Activated CD8-positive, alpha-beta T cell treated with anti-CD3 and anti-CD28 coated beads, Interleukin-2, amount 10 ng/mL, durations not matched to agents 7 days and 5 days (primary cell): ENCODE measurements at regions not wholly inside any gene's neighbourhood (a gene's known extent, or its start where the extent isn't known, plus 50 kb on each side); places are given as distances from the start of the nearest gene placed in this dataset.
"Not testable (repeated sequence)": the region's sequence is repeated elsewhere in the genome, so short reads cannot be mapped to it uniquely, and the experiment has no call there.

Experiments used
- ATAC-seq: fragments of 150-1000 bp; cut with Tn5 transposase; one replicate; pipeline ENCODE4 v1.10.0; 2021; ENCODE audit warnings: moderate library complexity
- CTCF ChIA-PET: fragments of 350-600 bp; sonication (Branson Sonifier 250); formaldehyde crosslinking; loops from one replicate; lab custom pipeline; 2021; ENCODE audit warnings: antibody characterized with exemption; lab: Charles Lee
- POLR2A ChIA-PET: fragments of 350-600 bp; sonication (Branson Sonifier 250); formaldehyde crosslinking; loops from one replicate; lab custom pipeline; 2021; ENCODE audit warnings: antibody characterized with exemption; lab: Charles Lee
- DNase-seq: peaks from one replicate; pipeline ENCODE4 v3.0.0-alpha.2; 2020
- H3K27ac Mint-ChIP-seq: one replicate; pipeline ENCODE4 v1.8.0; 2021; ENCODE audit warnings: mild to moderate bottlenecking, mixed read lengths
- H3K27me3 Mint-ChIP-seq: one replicate; pipeline ENCODE4 v1.8.0; 2021; ENCODE audit warnings: low read depth, mixed read lengths
- H3K36me3 Mint-ChIP-seq: one replicate; pipeline ENCODE4 v1.8.0; 2021; ENCODE audit warnings: low read depth, mixed read lengths
- H3K4me1 Mint-ChIP-seq: one replicate; pipeline ENCODE4 v1.8.0; 2021; ENCODE audit warnings: low read depth, mixed read lengths
- H3K4me3 Mint-ChIP-seq: one replicate; pipeline ENCODE4 v1.8.0; 2021; ENCODE audit warnings: mild to moderate bottlenecking, mixed read lengths
- H3K9me3 Mint-ChIP-seq: one replicate; pipeline ENCODE4 v1.8.0; 2022; ENCODE audit warnings: mixed read lengths; ENCODE audit not compliant: insufficient read depth

DNA sequence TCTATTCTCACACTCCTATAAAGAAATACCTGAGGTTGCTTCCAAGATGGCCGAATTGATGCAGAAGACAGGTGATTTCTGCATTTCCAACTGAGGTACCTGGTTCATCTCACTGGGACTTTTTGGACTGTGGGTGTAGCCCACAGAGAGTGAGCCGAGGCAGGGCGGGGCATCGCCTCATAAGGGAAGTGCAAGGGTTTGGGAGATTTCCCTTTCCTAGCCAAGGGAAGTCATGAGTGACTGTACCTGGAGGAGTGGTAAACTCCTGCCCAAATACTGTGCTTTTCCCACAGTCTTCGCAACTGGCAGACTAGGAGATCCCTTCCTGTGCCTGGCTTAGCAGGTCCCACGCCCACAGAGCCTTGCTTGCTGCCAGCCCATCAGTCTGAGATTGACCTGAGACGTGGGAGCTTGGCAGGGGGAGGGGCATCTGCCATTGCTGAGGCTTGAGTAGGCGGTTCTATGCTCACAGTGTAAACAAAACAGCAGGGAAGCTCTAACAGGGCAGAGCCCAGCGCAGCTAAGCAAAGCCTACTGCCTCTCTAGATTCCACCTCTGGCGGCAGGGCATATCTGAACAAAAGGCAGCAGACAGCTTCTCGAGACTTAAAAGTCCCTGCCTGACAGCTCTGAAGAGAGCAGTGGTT lies 152.2 kb downstream of the ARL4A start:
- Mint-ChIP-seq H3K4me3 (no peak overlapping the region), H3K9me3 (no peaks in the 10 kb centered on the region)
- CTCF ChIA-PET, result no interaction called here

DNA sequence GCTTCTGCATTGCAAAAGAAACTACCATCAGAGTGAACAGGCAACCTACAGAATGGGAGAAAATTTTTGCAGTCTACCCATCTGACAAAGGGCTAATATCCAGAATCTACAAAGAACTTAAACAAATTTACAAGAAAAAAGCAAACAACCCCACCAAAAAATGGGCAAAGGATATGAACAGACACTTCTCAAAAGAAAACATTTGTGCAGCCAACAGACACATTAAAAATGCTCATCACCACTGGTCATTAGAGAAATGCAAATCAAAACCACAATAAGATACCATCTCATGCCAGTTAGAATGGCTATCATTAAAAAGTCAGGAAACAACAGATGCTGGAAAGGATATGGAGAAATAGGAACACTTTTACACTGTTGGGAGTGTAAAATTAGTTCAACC lies 157.3 kb downstream of the ARL4A start:
- H3K4me3 Mint-ChIP-seq, POLR2A ChIA-PET, DNase-seq, H3K36me3 Mint-ChIP-seq, H3K27me3 Mint-ChIP-seq, ATAC-seq, H3K4me1 Mint-ChIP-seq, H3K9me3 Mint-ChIP-seq, CTCF ChIA-PET, H3K27ac Mint-ChIP-seq: not testable (repeated sequence)

More for the DNA sequence above, 152.2 kb downstream of the ARL4A start:
- H3K36me3 Mint-ChIP-seq, result no peaks in the 10 kb centered on the region
- POLR2A ChIA-PET, result no interaction called here
- ATAC-seq, result no peak
- no peaks in the 10 kb centered on the region for H3K27me3 Mint-ChIP-seq
- no peak overlapping the region for H3K27ac Mint-ChIP-seq
- DNase-seq, result no peak
- H3K4me1 Mint-ChIP-seq, result no peaks in the 10 kb centered on the region

DNA sequence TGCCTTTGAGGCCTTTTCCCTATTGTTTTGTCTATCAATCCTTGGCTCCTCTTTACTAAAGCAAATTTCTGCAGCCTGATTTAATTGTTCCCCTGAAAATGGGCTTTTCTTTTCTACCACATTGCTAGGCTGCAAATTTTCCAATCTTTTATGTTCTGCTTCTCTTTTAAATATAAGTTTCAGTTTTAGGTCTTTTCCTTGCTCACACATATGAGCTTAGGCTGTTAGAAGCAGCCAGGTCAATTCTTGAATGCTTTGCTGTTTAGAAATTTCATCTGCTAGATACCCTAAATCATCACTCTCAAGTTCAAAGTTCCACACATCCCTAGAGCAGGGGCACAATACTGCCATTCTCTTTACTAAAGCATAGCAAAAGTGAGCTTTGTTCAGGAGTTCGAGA lies 159.6 kb downstream of the ARL4A start:
- ATAC-seq (no peak), DNase-seq (no peak)
- H3K27me3 Mint-ChIP-seq, result no peaks in the 10 kb centered on the region
- no peak overlapping the region for H3K27ac Mint-ChIP-seq
- ChIA-PET CTCF (no interaction called here), POLR2A (no interaction called here)
- H3K4me3 Mint-ChIP-seq, result no peak overlapping the region
- H3K9me3 Mint-ChIP-seq, result no peaks in the 10 kb centered on the region
- H3K36me3 Mint-ChIP-seq, result no peaks in the 10 kb centered on the region
- no peaks in the 10 kb centered on the region for H3K4me1 Mint-ChIP-seq

DNA sequence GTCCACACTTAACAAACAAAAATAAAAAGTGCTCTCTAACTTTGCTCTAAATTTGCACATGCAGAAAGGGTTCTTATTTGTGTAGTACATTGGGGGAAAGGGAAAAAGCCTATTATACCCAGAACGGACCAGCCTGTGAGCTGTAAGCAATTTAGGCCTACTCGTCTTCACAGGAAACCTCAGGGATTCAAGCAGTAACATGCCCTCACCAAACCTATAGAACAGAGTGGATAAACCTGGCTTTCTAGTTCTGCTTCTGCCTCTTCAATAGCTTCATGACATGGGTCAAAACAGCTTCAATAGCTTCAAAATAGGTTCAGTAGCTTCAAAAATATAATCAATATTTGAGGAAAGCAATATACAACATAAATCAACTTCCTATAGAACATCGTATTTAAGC lies 163.7 kb downstream of the ARL4A start:
- no peak for DNase-seq
- Mint-ChIP-seq H3K36me3 (no peaks in the 10 kb centered on the region), H3K4me1 (no peaks in the 10 kb centered on the region), H3K27me3 (no peaks in the 10 kb centered on the region), H3K4me3 (no peak overlapping the region), H3K27ac (no peak overlapping the region), H3K9me3 (no peaks in the 10 kb centered on the region)
- ChIA-PET CTCF (no interaction called here), POLR2A (no interaction called here)
- ATAC-seq, result no peak

DNA sequence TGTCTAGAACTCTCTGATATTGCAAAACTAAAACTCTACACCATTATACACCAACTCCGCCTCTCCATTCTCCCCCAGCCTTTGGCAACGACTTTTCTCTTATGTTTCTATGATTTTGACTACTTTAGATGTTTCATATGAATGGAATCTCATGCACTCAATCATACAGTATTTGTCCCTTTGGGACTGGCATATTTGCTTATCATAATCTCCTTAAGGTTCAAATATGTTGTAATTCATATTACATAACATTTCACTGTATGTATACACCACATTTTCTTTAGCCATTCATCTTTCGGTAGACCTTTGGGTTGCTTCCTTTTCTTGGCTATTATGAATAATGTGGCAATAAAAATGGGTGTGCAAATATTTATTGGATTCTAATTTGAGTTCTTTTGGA lies 164.4 kb downstream of the ARL4A start:
- Mint-ChIP-seq H3K4me3 (no peak overlapping the region), H3K36me3 (no peaks in the 10 kb centered on the region), H3K27me3 (no peaks in the 10 kb centered on the region), H3K27ac (no peak overlapping the region), H3K9me3 (no peaks in the 10 kb centered on the region), H3K4me1 (no peaks in the 10 kb centered on the region)
- ATAC-seq (no peak), DNase-seq (no peak)
- CTCF ChIA-PET, result no interaction called here
- POLR2A ChIA-PET, result no interaction called here

DNA sequence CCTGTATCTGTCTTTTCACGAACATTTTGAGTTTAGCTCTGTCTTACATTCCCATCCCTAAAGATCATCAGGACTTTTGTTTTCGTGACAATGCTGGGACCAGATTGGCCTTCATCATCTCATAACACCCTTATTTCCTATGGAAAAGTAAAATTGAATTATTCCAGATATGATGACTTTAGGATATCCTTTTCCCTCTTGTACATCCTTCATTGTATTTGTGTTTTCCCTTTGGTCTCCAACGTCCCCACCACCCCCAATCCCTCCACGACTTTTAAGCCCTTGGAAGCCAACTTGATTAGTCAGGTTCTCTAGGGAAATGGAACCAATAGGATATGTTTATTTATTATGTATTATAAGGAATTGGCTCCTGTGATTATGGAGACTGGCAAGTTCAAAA lies 167.6 kb downstream of the ARL4A start:
- DNase-seq, result no peak
- POLR2A ChIA-PET, result no interaction called here
- no peaks in the 10 kb centered on the region for H3K27me3 Mint-ChIP-seq
- no peaks in the 10 kb centered on the region for H3K9me3 Mint-ChIP-seq
- no peaks in the 10 kb centered on the region for H3K4me1 Mint-ChIP-seq
- ATAC-seq, result no peak
- CTCF ChIA-PET, result no interaction called here
- H3K4me3 Mint-ChIP-seq, result no peak overlapping the region
- H3K27ac Mint-ChIP-seq, result no peak overlapping the region
- H3K36me3 Mint-ChIP-seq, result no peaks in the 10 kb centered on the region

DNA sequence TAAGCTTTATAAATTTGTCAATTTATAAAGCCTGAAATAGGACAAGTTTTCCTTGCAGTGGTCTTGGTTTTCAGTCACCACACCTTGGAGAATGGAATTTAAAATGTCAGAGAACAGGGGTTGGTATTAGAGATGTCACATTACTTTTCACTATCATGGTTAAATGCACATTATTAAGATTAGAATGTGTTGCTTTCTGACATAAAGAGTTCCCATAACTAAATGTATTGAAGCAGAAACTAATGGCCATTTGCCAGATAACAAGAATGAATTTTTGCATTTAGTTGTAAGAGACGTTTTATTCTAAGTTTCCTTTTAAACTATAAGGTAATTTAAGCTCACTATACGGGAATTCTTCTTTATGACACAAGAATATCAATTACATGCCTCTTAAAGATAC lies 172.3 kb downstream of the ARL4A start:
- Mint-ChIP-seq H3K4me3 (no peak overlapping the region), H3K36me3 (no peaks in the 10 kb centered on the region), H3K4me1 (no peaks in the 10 kb centered on the region), H3K9me3 (no peaks in the 10 kb centered on the region), H3K27me3 (no peaks in the 10 kb centered on the region), H3K27ac (no peak overlapping the region)
- DNase-seq (no peak), ATAC-seq (no peak)
- CTCF ChIA-PET, result no interaction called here
- POLR2A ChIA-PET, result no interaction called here

DNA sequence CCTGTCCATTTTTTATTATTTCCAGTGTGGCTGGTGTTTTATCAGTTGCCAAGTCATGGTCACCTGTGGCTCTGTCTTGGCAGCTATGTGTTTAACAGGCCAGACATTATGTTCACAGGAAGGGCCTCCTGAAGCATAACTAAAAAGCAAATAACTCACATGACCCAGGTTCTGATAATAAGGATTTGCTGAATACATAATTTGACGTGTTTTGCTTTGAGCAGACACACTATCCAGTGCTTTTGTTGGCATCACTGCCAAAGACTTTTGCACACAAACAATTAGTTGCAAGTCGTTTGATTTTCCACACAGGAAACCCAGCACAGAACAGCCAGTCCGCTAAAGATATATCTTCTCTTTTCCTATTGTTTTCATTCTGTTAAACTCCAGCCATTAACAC lies 173.6 kb downstream of the ARL4A start:
- Mint-ChIP-seq H3K27ac (no peak overlapping the region), H3K4me3 (no peak overlapping the region), H3K27me3 (no peaks in the 10 kb centered on the region), H3K9me3 (no peaks in the 10 kb centered on the region), H3K4me1 (no peaks in the 10 kb centered on the region), H3K36me3 (no peaks in the 10 kb centered on the region)
- ChIA-PET CTCF (no interaction called here), POLR2A (no interaction called here)
- DNase-seq (no peak), ATAC-seq (no peak)

DNA sequence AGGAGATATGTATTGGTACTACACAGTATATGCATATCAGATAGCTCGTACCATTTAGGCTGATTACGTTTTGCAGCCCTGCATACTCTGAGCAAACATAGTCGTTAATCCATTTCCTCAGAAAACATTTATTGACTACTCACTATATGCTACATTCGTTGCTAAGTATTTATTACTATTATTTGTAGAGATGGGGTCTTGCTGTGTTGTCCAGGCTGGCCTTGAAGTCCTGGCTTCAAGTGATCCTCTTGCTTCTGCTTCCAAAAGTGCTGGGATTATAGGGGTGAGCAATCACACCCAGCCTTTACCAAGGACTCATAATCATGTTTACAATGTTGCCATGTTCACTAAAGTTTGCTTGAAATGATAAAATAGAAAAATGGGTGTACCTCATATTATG lies 174.7 kb downstream of the ARL4A start:
- ChIA-PET POLR2A (no interaction called here), CTCF (no interaction called here)
- Mint-ChIP-seq H3K36me3 (no peaks in the 10 kb centered on the region), H3K27ac (no peak overlapping the region), H3K27me3 (no peaks in the 10 kb centered on the region), H3K4me3 (no peak overlapping the region), H3K9me3 (no peaks in the 10 kb centered on the region), H3K4me1 (no peaks in the 10 kb centered on the region)
- ATAC-seq, result no peak
- DNase-seq, result no peak

DNA sequence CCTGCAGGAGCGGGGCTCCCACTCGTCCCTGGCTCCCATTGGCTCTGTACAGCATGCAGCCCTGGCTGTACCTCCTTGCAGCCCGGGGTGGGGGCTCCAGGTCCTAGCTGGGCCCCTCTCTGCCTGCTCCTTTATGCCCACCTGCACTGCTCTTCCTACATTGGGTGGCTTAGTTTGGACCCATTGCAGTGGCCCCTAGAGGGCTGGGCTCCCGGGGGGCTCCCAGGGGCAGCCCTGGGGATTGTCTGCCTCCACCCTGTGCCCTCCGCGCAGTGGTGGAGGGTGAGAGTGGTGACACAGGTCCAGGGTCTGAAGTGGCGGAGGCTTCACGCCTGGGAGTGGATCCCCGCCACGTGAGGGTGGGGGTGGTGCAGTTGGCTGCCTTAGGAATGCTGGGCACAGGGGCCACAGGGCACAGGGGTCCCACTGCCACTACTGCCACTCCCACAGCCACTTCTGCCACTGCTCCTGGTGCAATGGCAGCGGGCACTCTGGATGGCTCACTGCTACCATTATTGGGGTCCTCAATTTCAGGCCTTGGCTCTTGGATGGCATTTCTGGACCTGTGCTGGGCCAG lies 177.1 kb downstream of the ARL4A start:
- DNase-seq, result no peak
- POLR2A ChIA-PET, result no interaction called here
- H3K4me3 Mint-ChIP-seq, result no peak overlapping the region
- no peaks in the 10 kb centered on the region for H3K9me3 Mint-ChIP-seq
- H3K4me1 Mint-ChIP-seq, result no peaks in the 10 kb centered on the region
- H3K36me3 Mint-ChIP-seq, result no peaks in the 10 kb centered on the region
- ATAC-seq, result no peak
- CTCF ChIA-PET, result no interaction called here
- H3K27ac Mint-ChIP-seq, result no peak overlapping the region
- H3K27me3 Mint-ChIP-seq, result no peaks in the 10 kb centered on the region

DNA sequence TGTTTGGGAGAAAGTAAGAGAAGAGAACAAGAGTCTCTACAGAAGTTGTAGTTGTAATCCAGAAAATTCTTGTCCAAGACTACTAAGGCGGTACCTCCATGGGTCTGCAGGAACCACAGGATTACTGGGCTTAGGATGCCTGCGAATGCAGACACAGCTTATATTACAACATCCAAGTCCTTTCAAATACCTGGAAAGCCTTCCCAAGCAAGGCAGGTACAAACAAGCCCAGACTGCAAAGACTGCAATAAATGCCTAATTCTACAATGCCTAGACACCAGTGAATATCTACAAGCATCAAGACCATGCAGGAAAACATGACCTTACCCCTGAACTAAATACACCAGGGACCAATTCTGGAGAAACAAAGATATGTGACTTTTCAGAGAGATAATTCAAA lies 178.2 kb downstream of the ARL4A start:
- H3K27me3 Mint-ChIP-seq, result no peaks in the 10 kb centered on the region

DNA sequence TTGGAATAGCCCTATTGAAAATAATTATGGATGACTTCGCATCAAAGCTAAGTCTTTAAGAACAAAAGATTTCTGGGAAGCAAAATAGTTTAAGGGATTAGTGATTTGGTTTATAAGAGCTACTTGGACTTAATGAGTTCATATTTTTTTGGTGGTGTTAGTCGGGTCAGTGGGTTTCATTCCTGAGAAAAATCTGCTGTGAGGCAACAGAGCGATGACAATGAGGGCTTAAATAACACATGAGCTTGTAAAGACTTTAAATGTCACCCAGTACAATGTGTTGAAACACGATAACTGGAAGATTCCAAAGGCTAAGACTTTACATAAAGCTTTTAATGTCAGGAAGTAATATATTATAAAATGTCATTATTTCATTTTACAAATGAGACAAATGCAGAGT lies 178.8 kb downstream of the ARL4A start:
- Mint-ChIP-seq H3K27me3 (no peaks in the 10 kb centered on the region), H3K4me1 (no peaks in the 10 kb centered on the region), H3K27ac (no peak overlapping the region), H3K4me3 (no peak overlapping the region), H3K36me3 (no peaks in the 10 kb centered on the region), H3K9me3 (no peaks in the 10 kb centered on the region)
- ChIA-PET CTCF (no interaction called here), POLR2A (no interaction called here)
- no peak for DNase-seq
- ATAC-seq, result no peak

More for the DNA sequence above, 178.2 kb downstream of the ARL4A start:
- no peaks in the 10 kb centered on the region for H3K4me1 Mint-ChIP-seq
- no peak overlapping the region for H3K27ac Mint-ChIP-seq
- ChIA-PET POLR2A (no interaction called here), CTCF (no interaction called here)
- DNase-seq (no peak), ATAC-seq (no peak)
- no peak overlapping the region for H3K4me3 Mint-ChIP-seq
- no peaks in the 10 kb centered on the region for H3K9me3 Mint-ChIP-seq
- no peaks in the 10 kb centered on the region for H3K36me3 Mint-ChIP-seq

DNA sequence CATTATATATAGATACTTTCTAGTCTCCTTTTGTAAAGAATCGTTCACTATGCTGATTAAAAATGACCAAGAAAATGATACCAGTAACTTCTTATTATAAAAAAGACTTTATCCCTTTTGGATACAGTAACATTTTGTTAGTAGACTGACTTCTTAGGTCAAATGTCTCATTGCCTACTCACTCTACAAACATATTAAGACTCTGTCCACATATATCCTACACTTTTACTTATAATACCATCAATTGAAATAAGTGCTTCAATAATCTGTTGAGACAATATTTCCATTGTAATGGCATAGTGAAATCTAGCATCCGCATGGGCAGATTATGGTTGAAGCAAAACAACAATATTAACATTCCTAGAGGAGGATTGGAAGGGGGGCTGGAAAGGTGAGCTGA lies 180.6 kb downstream of the ARL4A start:
- H3K4me3 Mint-ChIP-seq, result no peak overlapping the region
- no peak for ATAC-seq
- H3K9me3 Mint-ChIP-seq, result no peaks in the 10 kb centered on the region
- no peak for DNase-seq
- ChIA-PET POLR2A (no interaction called here), CTCF (no interaction called here)
- no peak overlapping the region for H3K27ac Mint-ChIP-seq
- no peaks in the 10 kb centered on the region for H3K36me3 Mint-ChIP-seq
- H3K27me3 Mint-ChIP-seq, result no peaks in the 10 kb centered on the region
- no peaks in the 10 kb centered on the region for H3K4me1 Mint-ChIP-seq
